ENCODE measurements at regions not wholly inside any gene's neighbourhood (a gene's known extent, or its start where the extent isn't known, plus 50 kb on each side); places are given as distances from the start of the nearest gene placed in this dataset.

GRCh38 chrX:20789103-20789502, 522.4 kb upstream of the RPS6KA3 start:
- no peaks in the 10 kb centered on the region for H3K4me1 ChIP-seq (ENCODE audit: control insufficient read depth, insufficient read depth, low read length)
- H3K27ac ChIP-seq (ENCODE audit: extremely low read depth, low read depth, low read length): no peak overlapping the region
- H3K9me3 ChIP-seq (ENCODE audit: control insufficient read depth, insufficient read depth, low read depth, low read length): no peaks in the 10 kb centered on the region
- no peaks in the 10 kb centered on the region for H3K36me3 ChIP-seq (ENCODE audit: control insufficient read depth in 2 of 2, insufficient read depth in 1 of 2, low read length in 2 of 2)
- CTCF ChIA-PET: no interaction called here
- TF ChIP-seq ZNF10 (tag by site-specific recombination; IDR thresholded peaks at IDR 0.05) (no peak), ZNF133 (tag by site-specific recombination; IDR thresholded peaks at IDR 0.05) (no peak), ZNF239 (tag by site-specific recombination; IDR thresholded peaks at IDR 0.05) (no peak), KLF8 (tag by site-specific recombination; IDR thresholded peaks at IDR 0.05) (no peak), GLI4 (tag by site-specific recombination; IDR thresholded peaks at IDR 0.05) (no peak), ZNF639 (tag by site-specific recombination; IDR thresholded peaks at IDR 0.05) (no peak)
- H3K4me3 ChIP-seq (ENCODE audit: low read depth, low read length): no peak overlapping the region
- POLR2A ChIA-PET: no interaction called here

GRCh38 chrX:20767346-20767745, 500.6 kb upstream of the RPS6KA3 start:
- no peak overlapping the region for H3K4me3 ChIP-seq (ENCODE audit: low read depth, low read length)
- TF ChIP-seq REST (tag by site-specific recombination; IDR thresholded peaks at IDR 0.05): no peak
- TF ChIP-seq ZNF529 (tag by site-specific recombination; IDR thresholded peaks at IDR 0.05; ENCODE audit: insufficient replicate concordance): no peak
- no peak for TF ChIP-seq ZFP3 (tag by site-specific recombination; IDR thresholded peaks at IDR 0.05; ENCODE audit: low read depth)
- no peak for TF ChIP-seq ZNF654 (tag by site-specific recombination; IDR thresholded peaks at IDR 0.05; ENCODE audit: low read depth)
- TF ChIP-seq ZNF707 (tag by site-specific recombination; IDR thresholded peaks at IDR 0.05): no peak
- TF ChIP-seq ZNF423 (tag by site-specific recombination; IDR thresholded peaks at IDR 0.05): no peak
- TF ChIP-seq ZBTB6 (tag by site-specific recombination; IDR thresholded peaks at IDR 0.05): no peak
- no peak for TF ChIP-seq ZNF223 (tag by site-specific recombination; IDR thresholded peaks at IDR 0.05)
- no peak for TF ChIP-seq ZNF677 (tag by site-specific recombination; IDR thresholded peaks at IDR 0.05)
- H3K27ac ChIP-seq (ENCODE audit: extremely low read depth, low read depth, low read length): no peak overlapping the region
- no peaks in the 10 kb centered on the region for H3K36me3 ChIP-seq (ENCODE audit: control insufficient read depth in 2 of 2, insufficient read depth in 1 of 2, low read length in 2 of 2)
- CTCF ChIA-PET: interaction anchor here (0.7 kb wide), 1 partner anchor 616 kb away, joined by 5 read pairs; no protein-coding TSS in a partner anchor
- no peaks in the 10 kb centered on the region for H3K4me1 ChIP-seq (ENCODE audit: control insufficient read depth, insufficient read depth, low read length)
- H3K9me3 ChIP-seq (ENCODE audit: control insufficient read depth, insufficient read depth, low read depth, low read length): no peaks in the 10 kb centered on the region
- POLR2A ChIA-PET: no interaction called here

GRCh38 chrX:20756585-20756984, 489.9 kb upstream of the RPS6KA3 start:
- no peaks in the 10 kb centered on the region for H3K4me1 ChIP-seq (ENCODE audit: control insufficient read depth, insufficient read depth, low read length)
- no peak overlapping the region for H3K27ac ChIP-seq (ENCODE audit: extremely low read depth, low read depth, low read length)
- H3K4me3 ChIP-seq (ENCODE audit: low read depth, low read length): no peak overlapping the region
- no peaks in the 10 kb centered on the region for H3K36me3 ChIP-seq (ENCODE audit: control insufficient read depth in 2 of 2, insufficient read depth in 1 of 2, low read length in 2 of 2)
- POLR2A ChIA-PET: no interaction called here
- H3K9me3 ChIP-seq (ENCODE audit: control insufficient read depth, insufficient read depth, low read depth, low read length): no peaks in the 10 kb centered on the region
- CTCF ChIA-PET: no interaction called here
- TF ChIP-seq ZFP37 (tag by site-specific recombination; IDR thresholded peaks at IDR 0.05): no peak
- no peak for TF ChIP-seq ZSCAN18 (tag by site-specific recombination; IDR thresholded peaks at IDR 0.05)
- no peak for TF ChIP-seq ZNF202 (tag by site-specific recombination; IDR thresholded peaks at IDR 0.05; ENCODE audit: borderline replicate concordance)
- TF ChIP-seq ZNF621 (tag by site-specific recombination; IDR thresholded peaks at IDR 0.05): no peak
- no peak for TF ChIP-seq ZXDB (tag by site-specific recombination; IDR thresholded peaks at IDR 0.05)
- no peak for TF ChIP-seq ZNF555 (tag by site-specific recombination; conservative IDR thresholded peaks at IDR 0.05)
- TF ChIP-seq YY1 (tag by site-specific recombination; IDR thresholded peaks at IDR 0.05): no peak
- no peak for TF ChIP-seq IKZF3 (tag by site-specific recombination; IDR thresholded peaks at IDR 0.05)
- TF ChIP-seq ZNF600 (tag by site-specific recombination; IDR thresholded peaks at IDR 0.05): no peak
- no peak for TF ChIP-seq ZNF221 (tag by site-specific recombination; IDR thresholded peaks at IDR 0.05; ENCODE audit: borderline replicate concordance)
- no peak for TF ChIP-seq ZNF19 (tag by site-specific recombination; IDR thresholded peaks at IDR 0.05; ENCODE audit: low read depth)
- TF ChIP-seq ZNF324 (tag by site-specific recombination; IDR thresholded peaks at IDR 0.05): no peak
- TF ChIP-seq ZFP69B (tag by site-specific recombination; IDR thresholded peaks at IDR 0.05): no peak
